ENCODE measurements at regions not wholly inside any gene's neighbourhood (a gene's known extent, or its start where the extent isn't known, plus 50 kb on each side); places are given as distances from the start of the nearest gene placed in this dataset.
A peak's percentile ranks its signal among the peaks of the same experiment; 100 is the strongest.

DNA sequence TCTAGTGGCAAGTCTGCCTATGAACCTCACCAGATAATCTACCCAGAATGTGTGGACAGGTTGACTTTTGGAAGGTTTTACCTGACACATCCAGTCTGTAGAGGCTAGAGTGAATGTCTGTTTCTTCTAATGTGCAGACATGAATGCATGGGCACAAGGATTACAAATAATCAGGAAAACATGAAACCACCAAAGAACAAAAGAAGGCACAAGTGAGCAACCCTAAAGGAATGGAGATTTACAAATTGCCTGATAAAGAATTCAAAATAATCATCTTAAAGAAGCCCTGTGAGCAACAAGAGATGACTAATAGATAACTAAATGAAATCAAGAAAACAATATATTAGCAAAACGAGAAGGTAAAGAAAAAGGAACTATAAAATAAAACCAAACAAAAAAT is 876.1 kb upstream of the ADGRB3 start:
- no peak for DNase-seq (ENCODE audit: low read depth, low spot score)
- TF ChIP-seq, protein P1, sequence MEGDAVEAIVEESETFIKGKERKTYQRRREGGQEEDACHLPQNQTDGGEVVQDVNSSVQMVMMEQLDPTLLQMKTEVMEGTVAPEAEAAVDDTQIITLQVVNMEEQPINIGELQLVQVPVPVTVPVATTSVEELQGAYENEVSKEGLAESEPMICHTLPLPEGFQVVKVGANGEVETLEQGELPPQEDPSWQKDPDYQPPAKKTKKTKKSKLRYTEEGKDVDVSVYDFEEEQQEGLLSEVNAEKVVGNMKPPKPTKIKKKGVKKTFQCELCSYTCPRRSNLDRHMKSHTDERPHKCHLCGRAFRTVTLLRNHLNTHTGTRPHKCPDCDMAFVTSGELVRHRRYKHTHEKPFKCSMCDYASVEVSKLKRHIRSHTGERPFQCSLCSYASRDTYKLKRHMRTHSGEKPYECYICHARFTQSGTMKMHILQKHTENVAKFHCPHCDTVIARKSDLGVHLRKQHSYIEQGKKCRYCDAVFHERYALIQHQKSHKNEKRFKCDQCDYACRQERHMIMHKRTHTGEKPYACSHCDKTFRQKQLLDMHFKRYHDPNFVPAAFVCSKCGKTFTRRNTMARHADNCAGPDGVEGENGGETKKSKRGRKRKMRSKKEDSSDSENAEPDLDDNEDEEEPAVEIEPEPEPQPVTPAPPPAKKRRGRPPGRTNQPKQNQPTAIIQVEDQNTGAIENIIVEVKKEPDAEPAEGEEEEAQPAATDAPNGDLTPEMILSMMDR (IDR thresholded peaks at IDR 0.05; ENCODE audit: low read depth, low read length): no peak
- in situ Hi-C loops (cut with HindIII; ENCODE audit: low sequenced_read_pairs): no loop called here
- no peak overlapping the region for H3K4me3 ChIP-seq (ENCODE audit: low read depth, low read length)

DNA sequence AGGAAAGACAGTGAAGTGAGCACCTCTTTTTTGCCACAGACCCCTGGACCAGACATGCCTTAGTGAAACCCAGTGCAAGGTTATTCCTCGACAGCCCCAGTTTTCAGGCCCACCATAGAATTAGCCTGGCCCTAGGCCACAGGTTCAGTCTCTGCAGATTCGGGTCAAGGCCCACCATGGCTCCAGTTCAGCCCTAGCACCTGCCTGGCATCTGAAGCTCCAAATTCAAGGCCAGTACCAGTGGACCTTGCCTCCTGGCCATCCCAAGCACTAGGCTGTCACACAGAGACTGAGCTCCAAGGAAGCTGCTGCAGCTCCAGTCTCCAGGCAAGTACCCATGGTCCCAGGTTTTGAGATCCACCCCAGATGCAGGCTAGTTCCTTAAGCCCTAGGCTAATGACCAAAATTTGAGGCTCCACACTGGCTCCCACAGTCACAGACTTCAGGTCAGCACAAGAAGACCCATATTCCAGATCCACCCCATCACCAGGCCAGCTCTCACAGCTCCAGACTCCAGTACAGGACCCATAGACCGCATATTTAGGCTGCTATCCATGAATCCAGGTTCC is 877.5 kb upstream of the ADGRB3 start:
- TF ChIP-seq, protein P1 (IDR thresholded peaks at IDR 0.05; ENCODE audit: low read depth, low read length): no peak
- no peak overlapping the region for H3K4me3 ChIP-seq (ENCODE audit: low read depth, low read length)
- in situ Hi-C loops (cut with HindIII; ENCODE audit: low sequenced_read_pairs): no loop called here
- no peak for DNase-seq (ENCODE audit: low read depth, low spot score)

DNA sequence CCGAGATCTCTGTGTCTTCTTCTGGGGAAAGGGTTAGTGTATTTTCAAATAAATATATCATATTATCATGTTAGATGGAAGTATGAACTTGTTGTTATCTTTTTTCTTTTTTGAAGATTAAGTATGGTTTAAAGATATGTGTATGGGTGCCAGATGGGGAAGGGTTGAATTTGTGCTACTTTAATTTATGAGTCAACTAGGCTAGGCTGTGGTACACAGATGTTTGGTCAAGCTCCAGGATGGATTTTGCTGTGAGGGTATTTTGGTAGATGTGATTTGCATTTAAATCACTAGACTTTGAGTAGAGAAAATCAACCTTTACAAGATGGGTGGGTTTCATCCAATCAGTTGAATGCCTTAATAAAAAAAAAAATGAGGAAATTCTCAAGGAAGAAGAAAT is 886.6 kb upstream of the ADGRB3 start:
- no peak overlapping the region for H3K4me3 ChIP-seq (ENCODE audit: low read depth, low read length)
- DNase-seq (ENCODE audit: low read depth, low spot score): no peak
- TF ChIP-seq, protein P1 (IDR thresholded peaks at IDR 0.05; ENCODE audit: low read depth, low read length): no peak
- in situ Hi-C loops (cut with HindIII; ENCODE audit: low sequenced_read_pairs): no loop called here

DNA sequence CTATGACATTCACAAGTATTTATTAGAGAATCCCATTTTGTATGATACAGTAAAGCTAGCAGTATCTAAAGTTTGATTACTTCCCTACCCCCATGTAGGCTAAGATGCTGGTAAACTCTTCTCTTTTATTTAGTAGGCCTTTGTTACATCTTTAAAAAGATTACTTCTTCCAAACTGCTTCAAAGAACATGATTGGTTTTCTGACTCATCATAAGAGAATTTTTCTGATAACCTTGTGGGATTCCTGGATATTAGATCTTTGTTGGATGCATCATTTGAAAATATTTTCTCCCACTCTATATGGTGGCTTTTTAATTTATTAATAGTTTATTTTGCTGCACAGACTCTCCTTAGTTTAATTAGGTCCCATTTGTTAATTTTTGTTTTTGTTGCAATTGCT is 898.3 kb upstream of the ADGRB3 start:
- H3K4me3 ChIP-seq (ENCODE audit: low read depth, low read length): no peak overlapping the region
- in situ Hi-C loops (cut with HindIII; ENCODE audit: low sequenced_read_pairs): no loop called here
- peak; percentile 39 for DNase-seq (ENCODE audit: low read depth, low spot score)
- TF ChIP-seq, protein P1 (IDR thresholded peaks at IDR 0.05; ENCODE audit: low read depth, low read length): no peak

- DNase-seq (ENCODE audit: low read depth, low spot score): peak; percentile 29
- in situ Hi-C loops (cut with HindIII; ENCODE audit: low sequenced_read_pairs): no loop called here
- TF ChIP-seq, protein P1 (IDR thresholded peaks at IDR 0.05; ENCODE audit: low read depth, low read length): no peak
- H3K4me3 ChIP-seq (ENCODE audit: low read depth, low read length): no peak overlapping the region
Measured at GRCh38 chr6:67736161-67736560, 898.9 kb upstream of the ADGRB3 start.

DNA sequence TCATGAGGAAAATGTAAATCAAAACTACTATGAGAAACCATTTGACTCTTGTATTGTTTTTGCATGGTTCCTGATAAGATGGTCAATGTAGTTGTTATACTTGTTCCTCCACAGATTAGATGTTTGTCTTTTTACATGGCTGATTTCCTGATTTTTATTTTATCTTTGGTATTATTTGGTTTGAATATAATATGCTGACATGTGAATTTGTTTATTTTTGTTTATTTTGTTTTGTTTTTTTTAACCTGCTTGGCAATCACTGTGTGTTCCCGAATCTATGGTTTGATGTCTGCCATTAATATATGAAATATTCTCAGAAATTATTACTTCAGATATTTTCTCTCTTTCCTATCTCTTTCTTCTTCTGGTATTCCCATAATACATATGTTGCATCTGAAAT is 899.5 kb upstream of the ADGRB3 start:
- no peak for DNase-seq (ENCODE audit: low read depth, low spot score)
- TF ChIP-seq, protein P1 (IDR thresholded peaks at IDR 0.05; ENCODE audit: low read depth, low read length): no peak
- in situ Hi-C loops (cut with HindIII; ENCODE audit: low sequenced_read_pairs): no loop called here
- H3K4me3 ChIP-seq (ENCODE audit: low read depth, low read length): no peak overlapping the region

DNA sequence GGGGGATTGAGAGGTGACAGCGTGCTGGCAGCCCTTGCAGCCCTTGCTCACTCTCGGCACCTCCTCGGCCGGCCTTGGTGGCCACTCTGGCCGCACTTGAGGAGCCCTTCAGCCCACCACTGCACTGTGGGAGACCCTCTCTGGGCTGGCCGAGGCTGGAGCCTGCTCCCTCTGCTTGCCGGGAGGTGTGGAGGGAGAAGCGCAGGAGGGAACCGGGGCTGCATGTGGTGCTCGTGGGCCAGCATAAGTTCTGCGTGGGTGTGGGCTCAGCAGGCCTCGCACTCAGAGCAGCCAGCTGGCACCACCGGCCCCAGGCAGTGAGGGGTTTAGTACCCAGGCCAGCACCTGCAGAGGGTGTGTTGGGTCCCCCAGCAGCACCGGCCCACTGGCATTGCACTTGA is 912.2 kb upstream of the ADGRB3 start:
- TF ChIP-seq, protein P1 (IDR thresholded peaks at IDR 0.05; ENCODE audit: low read depth, low read length): no peak
- in situ Hi-C loops (cut with HindIII; ENCODE audit: low sequenced_read_pairs): no loop called here
- no peak for DNase-seq (ENCODE audit: low read depth, low spot score)
- H3K4me3 ChIP-seq (ENCODE audit: low read depth, low read length): no peak overlapping the region

Measured in astrocyte of the spinal cord (primary cell).